ENCODE measurements at regions not wholly inside any gene's neighbourhood (a gene's known extent, or its start where the extent isn't known, plus 50 kb on each side); places are given as distances from the start of the nearest gene placed in this dataset.
"Not testable (repeated sequence)": the region's sequence is repeated elsewhere in the genome, so short reads cannot be mapped to it uniquely, and the experiment has no call there.

DNA sequence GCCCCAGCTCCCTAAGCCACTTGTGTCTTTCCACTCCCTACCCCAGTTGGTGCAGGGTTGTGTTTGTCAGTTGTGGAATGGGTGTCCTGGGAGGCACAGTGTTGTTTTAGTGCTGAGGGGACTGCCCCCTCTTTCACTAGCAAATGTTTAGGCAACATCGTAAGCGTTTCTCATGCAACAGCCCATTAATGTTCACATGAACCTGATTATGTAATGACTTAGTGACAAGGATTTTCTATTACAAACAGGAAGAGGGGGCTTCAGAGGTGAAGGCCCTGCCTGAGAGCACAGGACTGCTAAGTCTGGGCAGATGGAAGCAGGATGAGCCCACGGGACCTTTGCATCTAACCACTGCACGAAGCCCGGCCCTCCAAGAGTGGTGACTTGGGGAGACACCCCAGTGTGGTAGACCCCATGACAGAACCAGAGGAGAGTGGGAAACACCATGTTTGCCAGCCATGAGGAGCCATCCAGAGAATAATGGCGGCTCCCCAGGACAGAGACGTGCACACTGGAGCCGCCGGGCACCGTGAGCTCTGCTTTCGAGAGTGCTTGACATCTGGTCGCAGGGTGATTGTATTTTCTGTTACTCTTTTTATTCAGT lies 339.7 kb downstream of the THBS2 start:
- Histone ChIP-seq H3K27ac (no peak overlapping the region), H3K36me3 (ENCODE audit: insufficient read depth, low read length) (no peaks in the 10 kb centered on the region), H3K9ac (ENCODE audit: insufficient read length) (no peak overlapping the region), H3K9me3 (ENCODE audit: low read depth, low read length) (no peaks in the 10 kb centered on the region), H3K4me3 (no peak overlapping the region)
- DNase-seq (ENCODE audit: low read depth, low spot score): no peak
- TF ChIP-seq EZH2 (IDR thresholded peaks at IDR 0.05): no peak
- no peak for TF ChIP-seq FOXP2 (optimal IDR thresholded peaks at IDR 0.05; ENCODE audit: control extremely low read depth, extremely low read length, insufficient read depth)
- no peak for TF ChIP-seq POLR2AphosphoS5 (IDR thresholded peaks at IDR 0.05; ENCODE audit: borderline replicate concordance, low read depth, low read length)

GRCh38 chr6:168913231-168913865 lies 340.3 kb downstream of the THBS2 start:
- H3K36me3 ChIP-seq (ENCODE audit: insufficient read depth, low read length); H3K9ac ChIP-seq (ENCODE audit: insufficient read length): not testable (repeated sequence)

DNA sequence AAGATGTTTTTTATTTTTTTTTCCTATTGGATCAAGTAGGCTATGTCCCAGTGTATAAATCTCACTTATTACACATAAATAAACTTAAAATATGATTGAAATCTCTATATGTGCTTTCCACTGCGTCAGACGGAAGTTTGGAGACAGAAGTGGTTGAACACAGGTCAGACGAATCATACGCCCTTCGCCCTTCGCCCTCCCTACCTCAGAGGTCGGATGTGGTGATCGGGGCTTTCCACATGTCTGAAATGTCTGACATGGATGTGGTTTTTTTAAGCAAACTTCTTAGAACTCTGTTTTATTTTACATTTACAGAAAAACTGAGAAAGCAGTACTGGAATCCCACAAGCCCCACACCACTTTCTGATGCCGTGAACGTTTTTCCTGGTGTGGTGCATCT lies 344.4 kb downstream of the THBS2 start:
- TF ChIP-seq POLR2AphosphoS5 (IDR thresholded peaks at IDR 0.05; ENCODE audit: borderline replicate concordance, low read depth, low read length): no peak
- no peak for TF ChIP-seq EZH2 (IDR thresholded peaks at IDR 0.05)
- TF ChIP-seq FOXP2 (optimal IDR thresholded peaks at IDR 0.05; ENCODE audit: control extremely low read depth, extremely low read length, insufficient read depth): no peak
- H3K9ac ChIP-seq (ENCODE audit: insufficient read length): no peak overlapping the region
- H3K36me3 ChIP-seq (ENCODE audit: insufficient read depth, low read length): no peaks in the 10 kb centered on the region
- no peaks in the 10 kb centered on the region for H3K9me3 ChIP-seq (ENCODE audit: low read depth, low read length)
- no peak for DNase-seq (ENCODE audit: low read depth, low spot score)
- no peak overlapping the region for H3K4me3 ChIP-seq
- H3K27ac ChIP-seq: no peak overlapping the region

More at GRCh38 chr6:168913231-168913865, 340.3 kb downstream of the THBS2 start:
- not testable (repeated sequence) for H3K27ac ChIP-seq; H3K4me3 ChIP-seq; H3K9me3 ChIP-seq (ENCODE audit: low read depth, low read length); DNase-seq (ENCODE audit: low read depth, low spot score)

DNA sequence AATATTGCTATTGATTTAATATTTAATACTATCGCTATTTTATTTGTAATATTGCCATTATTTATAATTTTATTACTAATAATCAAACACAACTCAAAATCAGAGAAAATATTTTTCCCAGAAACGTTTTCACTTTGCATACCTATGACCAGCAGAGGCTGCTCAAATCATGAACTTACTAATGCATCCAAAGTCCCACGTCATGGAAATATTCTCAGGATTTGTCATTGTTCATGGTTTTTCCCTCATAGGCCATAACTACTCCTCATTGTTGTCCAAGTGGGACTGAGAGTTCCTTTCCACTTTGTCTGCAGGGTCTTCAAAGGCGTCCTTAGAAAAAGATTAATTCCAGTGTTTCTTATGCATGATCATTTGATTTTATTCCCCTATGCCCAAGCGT lies 344.8 kb downstream of the THBS2 start:
- Histone ChIP-seq H3K9ac (ENCODE audit: insufficient read length) (no peak overlapping the region), H3K9me3 (ENCODE audit: low read depth, low read length) (no peaks in the 10 kb centered on the region), H3K27ac (no peak overlapping the region), H3K4me3 (no peak overlapping the region), H3K36me3 (ENCODE audit: insufficient read depth, low read length) (no peaks in the 10 kb centered on the region)
- TF ChIP-seq FOXP2 (optimal IDR thresholded peaks at IDR 0.05; ENCODE audit: control extremely low read depth, extremely low read length, insufficient read depth): no peak
- TF ChIP-seq POLR2AphosphoS5 (IDR thresholded peaks at IDR 0.05; ENCODE audit: borderline replicate concordance, low read depth, low read length): no peak
- no peak for TF ChIP-seq EZH2 (IDR thresholded peaks at IDR 0.05)
- DNase-seq (ENCODE audit: low read depth, low spot score): no peak

GRCh38 chr6:168908166-168908565 lies 345.5 kb downstream of the THBS2 start:
- Histone ChIP-seq H3K27ac (no peak overlapping the region), H3K9ac (ENCODE audit: insufficient read length) (no peak overlapping the region), H3K36me3 (ENCODE audit: insufficient read depth, low read length) (no peaks in the 10 kb centered on the region), H3K9me3 (ENCODE audit: low read depth, low read length) (no peaks in the 10 kb centered on the region), H3K4me3 (no peak overlapping the region)
- DNase-seq (ENCODE audit: low read depth, low spot score): no peak
- no peak for TF ChIP-seq POLR2AphosphoS5 (IDR thresholded peaks at IDR 0.05; ENCODE audit: borderline replicate concordance, low read depth, low read length)
- TF ChIP-seq EZH2 (IDR thresholded peaks at IDR 0.05): no peak
- TF ChIP-seq FOXP2 (optimal IDR thresholded peaks at IDR 0.05; ENCODE audit: control extremely low read depth, extremely low read length, insufficient read depth): no peak

- DNase-seq (ENCODE audit: low read depth, low spot score): no peak
- TF ChIP-seq FOXP2 (optimal IDR thresholded peaks at IDR 0.05; ENCODE audit: control extremely low read depth, extremely low read length, insufficient read depth): no peak
- TF ChIP-seq EZH2 (IDR thresholded peaks at IDR 0.05): no peak
- TF ChIP-seq POLR2AphosphoS5 (IDR thresholded peaks at IDR 0.05; ENCODE audit: borderline replicate concordance, low read depth, low read length): no peak
- H3K27ac ChIP-seq: no peak overlapping the region
- no peak overlapping the region for H3K9ac ChIP-seq (ENCODE audit: insufficient read length)
- H3K36me3 ChIP-seq (ENCODE audit: insufficient read depth, low read length): no peaks in the 10 kb centered on the region
- H3K4me3 ChIP-seq: no peak overlapping the region
- no peaks in the 10 kb centered on the region for H3K9me3 ChIP-seq (ENCODE audit: low read depth, low read length)
Measured at GRCh38 chr6:168906391-168906790, 347.3 kb downstream of the THBS2 start.

- no peaks in the 10 kb centered on the region for H3K9me3 ChIP-seq (ENCODE audit: low read depth, low read length)
- H3K36me3 ChIP-seq (ENCODE audit: insufficient read depth, low read length): no peaks in the 10 kb centered on the region
- TF ChIP-seq FOXP2 (optimal IDR thresholded peaks at IDR 0.05; ENCODE audit: control extremely low read depth, extremely low read length, insufficient read depth): no peak
- TF ChIP-seq POLR2AphosphoS5 (IDR thresholded peaks at IDR 0.05; ENCODE audit: borderline replicate concordance, low read depth, low read length): no peak
- TF ChIP-seq EZH2 (IDR thresholded peaks at IDR 0.05): no peak
- no peak overlapping the region for H3K27ac ChIP-seq
- H3K9ac ChIP-seq (ENCODE audit: insufficient read length): no peak overlapping the region
- DNase-seq (ENCODE audit: low read depth, low spot score): no peak
- no peak overlapping the region for H3K4me3 ChIP-seq
Measured at GRCh38 chr6:168905451-168906090, 348.1 kb downstream of the THBS2 start.

GRCh38 chr6:168903613-168904345 lies 349.9 kb downstream of the THBS2 start:
- DNase-seq (ENCODE audit: low read depth, low spot score): no peak
- no peaks in the 10 kb centered on the region for H3K9me3 ChIP-seq (ENCODE audit: low read depth, low read length)
- H3K27ac ChIP-seq: no peak overlapping the region
- no peak overlapping the region for H3K9ac ChIP-seq (ENCODE audit: insufficient read length)
- TF ChIP-seq POLR2AphosphoS5 (IDR thresholded peaks at IDR 0.05; ENCODE audit: borderline replicate concordance, low read depth, low read length): no peak
- TF ChIP-seq FOXP2 (optimal IDR thresholded peaks at IDR 0.05; ENCODE audit: control extremely low read depth, extremely low read length, insufficient read depth): no peak
- no peak for TF ChIP-seq EZH2 (IDR thresholded peaks at IDR 0.05)
- H3K4me3 ChIP-seq: no peak overlapping the region
- no peaks in the 10 kb centered on the region for H3K36me3 ChIP-seq (ENCODE audit: insufficient read depth, low read length)
